Hepatocyte (in vitro differentiated cells): ENCODE measurements at regions not wholly inside any gene's neighbourhood (a gene's known extent, or its start where the extent isn't known, plus 50 kb on each side); places are given as distances from the start of the nearest gene placed in this dataset.

Source experiments
- EZH2 ChIP-seq: fragments of 200-600 bp; sonication (generic); IDR thresholded peaks from 2 replicates; pipeline ENCODE4 v1.6.1; 2016; ENCODE audit warnings: antibody characterized with exemption, mild to moderate bottlenecking, borderline replicate concordance
- TF ChIP-seq, protein P1 (sequence below): fragments of 200-600 bp; sonication (generic); IDR thresholded peaks from 2 replicates; pipeline ENCODE4 v1.5.1; 2016; ENCODE audit warnings: antibody characterized with exemption, mild to moderate bottlenecking; ENCODE audit not compliant: poor library complexity

DNA sequence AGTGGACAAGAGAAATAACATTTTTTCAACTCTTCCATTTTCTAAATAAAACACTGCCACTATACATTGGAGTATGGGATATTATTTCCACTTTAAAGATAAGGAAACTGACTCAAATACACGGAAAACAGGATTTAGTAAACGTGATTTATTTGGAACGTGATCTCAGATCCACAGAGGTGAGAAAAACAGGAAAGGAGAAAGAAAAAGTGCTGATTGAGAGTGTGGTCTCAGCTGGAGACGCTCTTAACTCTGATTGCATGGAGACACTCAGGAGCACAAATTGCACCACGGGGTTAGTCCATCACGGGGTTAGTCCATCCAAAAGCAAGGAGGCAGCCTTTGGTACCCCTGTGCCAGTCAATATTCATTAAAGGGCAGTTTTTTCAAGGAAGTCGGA is 142.5 kb downstream of the GNAT3 start:
- TF ChIP-seq, protein P1, sequence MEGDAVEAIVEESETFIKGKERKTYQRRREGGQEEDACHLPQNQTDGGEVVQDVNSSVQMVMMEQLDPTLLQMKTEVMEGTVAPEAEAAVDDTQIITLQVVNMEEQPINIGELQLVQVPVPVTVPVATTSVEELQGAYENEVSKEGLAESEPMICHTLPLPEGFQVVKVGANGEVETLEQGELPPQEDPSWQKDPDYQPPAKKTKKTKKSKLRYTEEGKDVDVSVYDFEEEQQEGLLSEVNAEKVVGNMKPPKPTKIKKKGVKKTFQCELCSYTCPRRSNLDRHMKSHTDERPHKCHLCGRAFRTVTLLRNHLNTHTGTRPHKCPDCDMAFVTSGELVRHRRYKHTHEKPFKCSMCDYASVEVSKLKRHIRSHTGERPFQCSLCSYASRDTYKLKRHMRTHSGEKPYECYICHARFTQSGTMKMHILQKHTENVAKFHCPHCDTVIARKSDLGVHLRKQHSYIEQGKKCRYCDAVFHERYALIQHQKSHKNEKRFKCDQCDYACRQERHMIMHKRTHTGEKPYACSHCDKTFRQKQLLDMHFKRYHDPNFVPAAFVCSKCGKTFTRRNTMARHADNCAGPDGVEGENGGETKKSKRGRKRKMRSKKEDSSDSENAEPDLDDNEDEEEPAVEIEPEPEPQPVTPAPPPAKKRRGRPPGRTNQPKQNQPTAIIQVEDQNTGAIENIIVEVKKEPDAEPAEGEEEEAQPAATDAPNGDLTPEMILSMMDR = no peak
- no peak for TF ChIP-seq EZH2
